OCI-LY7 (cell line): ENCODE measurements at regions not wholly inside any gene's neighbourhood (a gene's known extent, or its start where the extent isn't known, plus 50 kb on each side); places are given as distances from the start of the nearest gene placed in this dataset.

Source experiments
- CTCF ChIP-seq: fragments of 200-600 bp; sonication (generic); conservative IDR thresholded peaks from 2 replicates; pipeline ENCODE4 v1.5.1; 2014; ENCODE audit warnings: mild to moderate bottlenecking, antibody characterized with exemption, low read length, moderate library complexity, mixed read lengths
- EZH2phosphoT487 ChIP-seq: fragments of 200-600 bp; sonication (generic); IDR thresholded peaks from 2 replicates; pipeline ENCODE4 v1.6.1; 2018; ENCODE audit warnings: low read depth, borderline replicate concordance, mild to moderate bottlenecking, mixed run types, antibody characterized with exemption, low read length, moderate library complexity, mixed read lengths

- TF ChIP-seq CTCF (no peak), EZH2phosphoT487 (no peak)
Measured at GRCh38 chr4:180840142-180840541, 1403.1 kb upstream of the TENM3 start.
